ENCODE measurements at regions not wholly inside any gene's neighbourhood (a gene's known extent, or its start where the extent isn't known, plus 50 kb on each side); places are given as distances from the start of the nearest gene placed in this dataset.
"Not testable (repeated sequence)": the region's sequence is repeated elsewhere in the genome, so short reads cannot be mapped to it uniquely, and the experiment has no call there.

GRCh38 chr13:54004026-54004699 lies 975.5 kb downstream of the OLFM4 start:
- ChIA-PET CTCF (interaction anchor here (0.6 kb wide), 1 partner anchor 1983 kb away, joined by 3 read pairs; no protein-coding TSS in a partner anchor), POLR2A (no interaction called here)

DNA sequence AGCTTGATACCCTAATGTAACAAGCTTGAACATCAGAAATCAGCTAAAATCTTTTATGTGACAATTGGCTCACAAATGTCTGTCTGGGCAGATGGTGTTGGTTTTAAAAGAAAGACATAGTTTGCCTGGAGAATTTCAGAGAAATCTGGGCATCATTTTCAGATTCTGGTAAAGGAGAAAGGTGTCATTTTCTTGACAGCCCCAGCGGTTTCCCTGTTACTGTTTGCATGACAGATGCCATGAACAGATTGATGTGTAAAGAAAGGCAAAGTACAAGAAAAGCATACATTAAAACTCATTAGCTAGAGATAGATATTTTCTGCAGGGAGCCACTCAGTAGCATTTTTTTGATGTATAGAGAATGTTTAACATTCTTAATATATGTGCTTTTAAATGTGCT lies 987.9 kb downstream of the OLFM4 start:
- POLR2A ChIA-PET: no interaction called here
- CTCF ChIA-PET: no interaction called here

- ChIA-PET POLR2A (no interaction called here), CTCF (no interaction called here)
Observed at GRCh38 chr13:54018485-54018884, 989.9 kb downstream of the OLFM4 start.

DNA sequence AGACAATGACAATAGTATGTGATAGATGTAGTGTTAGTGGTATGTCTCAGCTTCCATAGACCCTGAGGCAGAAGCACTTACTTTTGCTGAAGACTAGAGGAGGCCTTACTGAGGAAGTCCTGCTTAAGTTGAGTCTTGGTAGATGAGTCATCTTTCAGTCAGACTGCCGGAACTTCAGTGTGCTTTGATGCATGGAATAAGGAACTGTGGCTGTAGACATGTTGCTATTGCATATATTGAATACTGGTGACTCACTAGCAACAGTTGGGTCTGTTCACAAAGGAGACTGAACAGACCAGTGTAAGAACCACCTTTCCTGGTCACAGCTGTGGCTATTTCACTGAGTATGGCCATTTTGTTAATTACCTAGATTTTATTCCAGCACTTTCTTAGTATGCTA lies 1000.6 kb downstream of the OLFM4 start:
- POLR2A ChIA-PET: no interaction called here
- CTCF ChIA-PET: no interaction called here

DNA sequence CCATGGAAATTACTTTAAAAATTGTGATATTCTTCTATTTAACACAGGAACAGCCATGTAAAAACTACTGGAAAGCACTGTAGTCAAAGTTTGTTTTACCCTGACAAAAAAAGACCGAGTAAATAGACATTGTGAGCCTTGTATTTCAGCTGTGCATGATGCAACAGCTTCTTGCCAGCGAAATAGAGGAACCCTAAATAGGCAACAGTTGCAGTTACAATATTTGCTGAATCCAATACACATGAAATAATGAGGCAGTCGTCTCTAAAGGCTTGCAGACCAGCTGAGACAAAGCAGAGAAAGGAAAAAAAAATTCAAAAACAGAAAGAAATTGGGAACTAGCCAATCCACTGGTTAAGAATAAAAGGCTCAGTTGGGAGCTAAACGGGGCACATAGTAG lies 1001.1 kb downstream of the OLFM4 start:
- POLR2A ChIA-PET: no interaction called here
- CTCF ChIA-PET: no interaction called here

GRCh38 chr13:54033323-54033861 lies 1004.8 kb downstream of the OLFM4 start:
- CTCF ChIA-PET: no interaction called here
- POLR2A ChIA-PET: no interaction called here

DNA sequence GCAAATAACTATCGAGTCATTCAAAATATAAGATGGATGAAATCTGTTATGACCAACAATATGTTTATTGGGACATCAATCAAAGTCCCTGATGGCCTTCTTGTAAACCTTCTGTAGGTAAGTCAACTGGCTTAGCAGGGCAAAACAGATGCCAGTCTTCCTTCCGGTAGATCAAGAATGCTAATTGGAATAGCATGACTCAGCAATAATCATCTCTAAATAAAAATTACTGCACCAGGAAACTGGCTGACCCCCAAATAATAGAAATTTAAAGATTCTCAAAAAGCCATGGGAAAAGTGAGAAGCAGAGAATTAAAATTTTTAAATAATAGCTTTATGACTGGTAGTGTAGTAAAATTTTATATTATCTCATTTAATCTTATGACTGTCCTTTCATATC lies 1005.4 kb downstream of the OLFM4 start:
- CTCF ChIA-PET: no interaction called here

DNA sequence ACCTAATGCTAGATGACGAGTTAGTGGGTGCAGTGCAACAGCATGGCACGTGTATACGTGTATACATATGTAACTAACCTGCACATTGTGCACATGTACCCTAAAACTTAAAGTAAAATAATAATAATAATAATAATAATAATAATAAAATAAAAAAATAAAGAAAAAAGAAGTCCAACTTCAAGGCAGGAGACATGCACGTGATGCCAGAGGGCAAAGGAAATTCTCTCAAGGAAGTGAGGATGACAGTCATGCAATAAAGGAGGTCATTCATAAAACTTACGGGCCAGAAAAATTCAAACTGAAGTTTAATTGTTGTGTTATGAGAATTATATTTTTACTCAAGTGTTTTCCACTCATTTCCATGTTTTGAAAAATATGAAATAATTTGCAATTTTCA lies 1028.8 kb downstream of the OLFM4 start:
- POLR2A ChIA-PET, CTCF ChIA-PET: not testable (repeated sequence)

More for the DNA sequence above, 1005.4 kb downstream of the OLFM4 start:
- POLR2A ChIA-PET: no interaction called here

- CTCF ChIA-PET, POLR2A ChIA-PET: not testable (repeated sequence)
Observed at GRCh38 chr13:54069958-54070357, 1041.3 kb downstream of the OLFM4 start.

GRCh38 chr13:54077569-54077968 lies 1049.0 kb downstream of the OLFM4 start:
- CTCF ChIA-PET: no interaction called here

GRCh38 chr13:54078271-54078870 lies 1049.8 kb downstream of the OLFM4 start:
- ChIA-PET POLR2A (no interaction called here), CTCF (no interaction called here)

More at GRCh38 chr13:54077569-54077968, 1049.0 kb downstream of the OLFM4 start:
- POLR2A ChIA-PET: no interaction called here

DNA sequence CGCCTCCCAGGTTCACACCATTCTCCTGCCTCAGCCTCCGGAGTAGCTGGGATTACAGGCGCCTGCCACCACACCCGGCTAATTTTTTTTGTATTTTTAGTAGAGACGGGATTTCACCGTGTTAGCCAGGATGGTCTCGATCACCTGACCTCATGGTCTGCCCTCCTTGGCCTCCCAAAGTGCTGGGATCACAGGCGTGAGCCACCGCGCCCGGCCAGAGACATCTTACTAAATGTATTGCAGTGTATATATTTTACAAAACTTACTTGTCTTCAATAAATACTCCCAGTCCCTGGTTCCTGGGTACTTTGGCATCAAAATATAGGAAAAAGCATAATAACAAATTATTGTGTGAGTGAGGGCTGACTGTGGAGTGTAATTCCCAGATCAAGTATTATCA lies 1053.7 kb downstream of the OLFM4 start:
- POLR2A ChIA-PET, CTCF ChIA-PET: not testable (repeated sequence)

- CTCF ChIA-PET: no interaction called here
- POLR2A ChIA-PET: no interaction called here
Observed at GRCh38 chr13:54091884-54092283, 1063.3 kb downstream of the OLFM4 start.

- CTCF ChIA-PET: no interaction called here
- POLR2A ChIA-PET: no interaction called here
Observed at GRCh38 chr13:54092686-54093085, 1064.1 kb downstream of the OLFM4 start.

GRCh38 chr13:54110597-54110996 lies 1082.0 kb downstream of the OLFM4 start:
- ChIA-PET POLR2A (no interaction called here), CTCF (no interaction called here)

GRCh38 chr13:54124700-54125099 lies 1096.1 kb downstream of the OLFM4 start:
- POLR2A ChIA-PET: no interaction called here
- CTCF ChIA-PET: no interaction called here

GRCh38 chr13:54130931-54131330 lies 1102.3 kb downstream of the OLFM4 start:
- CTCF ChIA-PET, POLR2A ChIA-PET: not testable (repeated sequence)

GRCh38 chr13:54131433-54131832 lies 1102.8 kb downstream of the OLFM4 start:
- POLR2A ChIA-PET, CTCF ChIA-PET: not testable (repeated sequence)

DNA sequence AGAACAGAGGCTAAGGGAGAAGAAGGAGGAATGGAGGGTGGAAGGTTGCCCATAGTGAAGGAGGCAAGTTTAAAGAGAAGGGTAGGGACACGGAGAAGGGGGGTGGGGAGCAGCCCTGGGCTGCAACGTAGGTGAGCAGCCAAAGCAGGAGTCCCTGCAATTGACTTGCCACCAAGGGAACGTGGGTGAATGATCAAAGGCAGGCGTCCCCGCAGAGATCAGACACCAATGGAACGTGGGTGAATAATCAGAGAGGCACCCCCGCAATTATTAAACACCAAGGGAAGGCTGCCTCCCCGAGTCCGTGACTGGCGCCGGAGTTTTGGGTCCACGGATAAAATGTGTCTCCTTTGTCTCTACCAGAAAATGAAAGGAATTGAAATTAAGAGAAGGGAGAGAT lies 1103.5 kb downstream of the OLFM4 start:
- CTCF ChIA-PET, POLR2A ChIA-PET: not testable (repeated sequence)

DNA sequence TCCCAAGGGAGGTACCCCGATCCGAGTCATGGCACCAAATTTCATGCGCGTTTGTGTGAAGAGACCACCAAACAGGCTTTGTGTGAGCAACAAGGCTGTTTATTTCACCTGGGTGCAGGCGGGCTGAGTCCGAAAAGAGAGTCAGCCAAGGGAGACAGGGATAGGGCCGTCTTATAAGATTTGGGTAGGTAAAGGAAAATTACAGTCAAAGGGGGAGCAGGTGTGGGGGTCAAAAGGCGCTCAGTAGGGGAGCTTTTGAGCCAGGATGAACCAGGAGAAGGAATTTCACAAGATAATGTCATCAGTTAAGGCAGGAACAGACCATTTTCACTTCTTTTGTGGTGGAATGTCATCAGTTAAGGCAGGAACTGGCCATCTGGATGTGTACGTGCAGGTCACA lies 1104.1 kb downstream of the OLFM4 start:
- POLR2A ChIA-PET, CTCF ChIA-PET: not testable (repeated sequence)

DNA sequence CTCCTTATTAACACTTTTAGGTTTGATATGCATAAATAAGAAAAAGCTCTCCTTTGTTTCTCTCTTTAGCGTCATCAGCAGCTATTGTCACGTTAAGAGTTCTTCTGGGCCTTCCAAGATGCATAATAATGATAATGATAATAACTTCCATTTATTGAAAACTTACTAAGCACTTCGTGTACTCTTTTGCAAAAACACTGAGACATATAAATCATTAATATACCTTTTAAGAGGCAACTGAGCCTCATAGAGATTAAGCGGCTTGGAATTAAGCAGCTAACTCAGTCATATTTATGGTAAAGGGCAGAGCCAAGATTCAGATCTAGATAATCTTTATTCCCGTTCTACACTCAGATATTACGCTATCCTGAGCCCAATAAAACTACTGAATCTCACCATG lies 1105.1 kb downstream of the OLFM4 start:
- ChIA-PET CTCF (no interaction called here), POLR2A (no interaction called here)

- ChIA-PET CTCF (no interaction called here), POLR2A (no interaction called here)
Observed at GRCh38 chr13:54144828-54145227, 1116.2 kb downstream of the OLFM4 start.
